Esophagus muscularis mucosa (tissue), 3 donors: ENCODE measurements at regions not wholly inside any gene's neighbourhood (a gene's known extent, or its start where the extent isn't known, plus 50 kb on each side); places are given as distances from the start of the nearest gene placed in this dataset.

ENCODE experiments used
- POLR2A ChIP-seq: fragments of 450-650 bp; IDR thresholded peaks from one replicate; pipeline ENCODE4 v1.6.1; 2017; ENCODE audit warnings: antibody characterized with exemption, moderate library complexity, mild to moderate bottlenecking, low read depth
- TF ChIP-seq, protein P1 (sequence below), 3 experiments: fragments of 200-600 bp in 2 of 3; fragments of 450-650 bp in 1 of 3; sonication (generic) in 2 of 3; IDR thresholded peaks; one replicate each; pipeline ENCODE4 v1.5.1; 2017 to 2019; ENCODE audit warnings: antibody characterized with exemption in 3 of 3, mild to moderate bottlenecking in 2 of 3, moderate library complexity in 1 of 3

DNA sequence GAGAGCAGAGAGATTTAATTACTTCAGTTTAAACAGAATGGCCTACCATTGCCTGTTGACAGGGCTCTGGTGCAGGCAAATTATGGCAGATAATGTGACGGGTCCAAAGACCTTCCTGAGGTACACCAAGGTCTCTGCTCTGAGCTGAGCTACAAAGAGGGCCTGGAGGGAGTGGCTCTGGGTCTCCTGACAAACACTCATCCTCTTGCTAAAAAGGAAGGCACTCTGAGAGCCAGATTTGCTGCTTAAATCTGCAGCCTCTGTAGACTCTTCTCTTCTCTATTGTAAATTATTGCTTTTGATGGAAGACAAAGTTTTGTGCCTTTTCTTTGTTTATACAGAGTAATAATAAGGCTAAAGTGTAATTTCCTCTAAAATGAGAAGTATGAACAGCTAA is 529.5 kb upstream of the FZD8 start:
- no peak for TF ChIP-seq POLR2A
- TF ChIP-seq, protein P1, sequence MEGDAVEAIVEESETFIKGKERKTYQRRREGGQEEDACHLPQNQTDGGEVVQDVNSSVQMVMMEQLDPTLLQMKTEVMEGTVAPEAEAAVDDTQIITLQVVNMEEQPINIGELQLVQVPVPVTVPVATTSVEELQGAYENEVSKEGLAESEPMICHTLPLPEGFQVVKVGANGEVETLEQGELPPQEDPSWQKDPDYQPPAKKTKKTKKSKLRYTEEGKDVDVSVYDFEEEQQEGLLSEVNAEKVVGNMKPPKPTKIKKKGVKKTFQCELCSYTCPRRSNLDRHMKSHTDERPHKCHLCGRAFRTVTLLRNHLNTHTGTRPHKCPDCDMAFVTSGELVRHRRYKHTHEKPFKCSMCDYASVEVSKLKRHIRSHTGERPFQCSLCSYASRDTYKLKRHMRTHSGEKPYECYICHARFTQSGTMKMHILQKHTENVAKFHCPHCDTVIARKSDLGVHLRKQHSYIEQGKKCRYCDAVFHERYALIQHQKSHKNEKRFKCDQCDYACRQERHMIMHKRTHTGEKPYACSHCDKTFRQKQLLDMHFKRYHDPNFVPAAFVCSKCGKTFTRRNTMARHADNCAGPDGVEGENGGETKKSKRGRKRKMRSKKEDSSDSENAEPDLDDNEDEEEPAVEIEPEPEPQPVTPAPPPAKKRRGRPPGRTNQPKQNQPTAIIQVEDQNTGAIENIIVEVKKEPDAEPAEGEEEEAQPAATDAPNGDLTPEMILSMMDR (IDR thresholded peaks at IDR 0.05), result no peak
